ENCODE measurements at regions not wholly inside any gene's neighbourhood (a gene's known extent, or its start where the extent isn't known, plus 50 kb on each side); places are given as distances from the start of the nearest gene placed in this dataset.

DNA sequence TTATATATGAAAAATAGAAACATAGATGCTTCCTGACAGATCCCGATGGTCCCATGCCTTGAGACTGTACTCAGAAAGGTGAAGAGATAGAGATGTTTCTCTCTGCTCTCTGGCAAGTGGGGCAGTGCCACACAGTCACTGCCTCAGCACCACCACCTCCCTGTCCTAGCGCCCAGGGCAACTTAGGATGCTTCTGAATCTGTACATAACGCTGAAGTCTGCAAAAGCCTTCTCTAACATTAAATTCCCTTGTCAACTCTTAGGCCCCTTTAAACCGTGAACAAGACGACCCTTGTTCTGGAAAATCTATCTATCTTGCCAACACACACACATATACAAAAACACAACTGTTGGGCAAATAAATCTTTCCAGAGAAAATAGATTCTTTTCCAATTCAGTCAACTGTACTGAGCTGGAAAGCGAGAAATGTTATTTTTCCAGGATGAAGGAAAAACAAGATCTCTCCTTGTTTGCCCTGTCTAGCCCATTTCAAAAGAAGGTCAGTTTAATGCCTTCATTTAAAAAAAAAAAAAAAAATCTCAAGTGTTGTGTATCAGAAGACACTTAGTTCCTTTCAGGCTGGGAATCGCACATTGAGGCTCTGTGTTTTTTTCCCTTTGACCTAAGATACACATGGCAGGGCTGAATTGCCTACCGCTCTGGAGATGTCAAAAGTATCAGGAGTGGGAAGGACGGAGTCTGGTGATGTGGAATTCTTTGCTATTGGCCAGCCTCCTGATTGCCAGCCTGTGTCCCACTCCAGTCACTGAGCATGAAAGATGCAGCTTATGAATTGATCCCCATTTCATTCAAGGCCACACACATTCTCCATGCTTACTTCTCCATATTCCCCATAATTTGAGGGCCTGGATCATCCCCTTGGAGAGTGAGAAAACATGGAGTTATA is 241.4 kb downstream of the LACC1 start:
- TF ChIP-seq, protein P1, sequence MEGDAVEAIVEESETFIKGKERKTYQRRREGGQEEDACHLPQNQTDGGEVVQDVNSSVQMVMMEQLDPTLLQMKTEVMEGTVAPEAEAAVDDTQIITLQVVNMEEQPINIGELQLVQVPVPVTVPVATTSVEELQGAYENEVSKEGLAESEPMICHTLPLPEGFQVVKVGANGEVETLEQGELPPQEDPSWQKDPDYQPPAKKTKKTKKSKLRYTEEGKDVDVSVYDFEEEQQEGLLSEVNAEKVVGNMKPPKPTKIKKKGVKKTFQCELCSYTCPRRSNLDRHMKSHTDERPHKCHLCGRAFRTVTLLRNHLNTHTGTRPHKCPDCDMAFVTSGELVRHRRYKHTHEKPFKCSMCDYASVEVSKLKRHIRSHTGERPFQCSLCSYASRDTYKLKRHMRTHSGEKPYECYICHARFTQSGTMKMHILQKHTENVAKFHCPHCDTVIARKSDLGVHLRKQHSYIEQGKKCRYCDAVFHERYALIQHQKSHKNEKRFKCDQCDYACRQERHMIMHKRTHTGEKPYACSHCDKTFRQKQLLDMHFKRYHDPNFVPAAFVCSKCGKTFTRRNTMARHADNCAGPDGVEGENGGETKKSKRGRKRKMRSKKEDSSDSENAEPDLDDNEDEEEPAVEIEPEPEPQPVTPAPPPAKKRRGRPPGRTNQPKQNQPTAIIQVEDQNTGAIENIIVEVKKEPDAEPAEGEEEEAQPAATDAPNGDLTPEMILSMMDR (IDR thresholded peaks at IDR 0.05; ENCODE audit: insufficient read depth, low read depth, low read length) = no peak
- ChIA-PET POLR2A (no interaction called here), CTCF (no interaction called here)

GRCh38 chr13:44124352-44124751 is 244.6 kb downstream of the LACC1 start:
- ChIA-PET CTCF (no interaction called here), POLR2A (no interaction called here)
- Histone ChIP-seq H3K27me3 (ENCODE audit: control insufficient read depth, insufficient read depth, low read length) (no peaks in the 10 kb centered on the region), H3K4me3 (ENCODE audit: low read depth, low read length) (no peak overlapping the region), H3K36me3 (ENCODE audit: control insufficient read depth, insufficient read depth, low read length) (no peaks in the 10 kb centered on the region)
- TF ChIP-seq, protein P1 (IDR thresholded peaks at IDR 0.05; ENCODE audit: insufficient read depth, low read depth, low read length) = no peak
- DNase-seq (ENCODE audit: low read depth) = no peak

More for the DNA sequence above, 241.4 kb downstream of the LACC1 start:
- H3K27me3 ChIP-seq (ENCODE audit: control insufficient read depth, insufficient read depth, low read length) = no peaks in the 10 kb centered on the region
- H3K4me3 ChIP-seq (ENCODE audit: low read depth, low read length) = no peak overlapping the region
- H3K36me3 ChIP-seq (ENCODE audit: control insufficient read depth, insufficient read depth, low read length) = no peaks in the 10 kb centered on the region
- DNase-seq (ENCODE audit: low read depth) = no peak

DNA sequence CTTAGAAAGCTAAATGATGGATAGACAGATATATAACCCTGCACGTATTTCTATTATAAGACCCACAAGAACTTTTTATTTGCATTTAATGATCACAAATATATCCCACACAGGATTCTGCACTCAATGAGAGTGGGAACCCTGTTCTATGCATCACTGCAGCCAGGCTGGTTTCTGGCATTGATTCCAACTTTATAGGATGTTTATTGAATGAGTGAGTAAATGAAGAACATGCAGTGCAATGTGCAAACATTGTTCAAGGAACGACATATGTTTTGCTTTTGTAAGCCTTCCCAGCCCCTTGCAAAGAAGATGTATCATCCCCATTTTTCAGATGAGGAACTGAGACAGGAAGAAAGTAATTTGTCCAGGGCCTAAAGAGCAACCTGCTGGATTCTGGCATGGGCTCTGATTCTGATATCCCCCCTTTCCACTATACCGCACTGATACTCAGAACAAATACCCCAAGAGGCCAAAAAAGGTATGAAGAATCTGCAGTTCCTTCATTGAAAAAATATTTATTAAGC is 246.3 kb downstream of the LACC1 start:
- H3K36me3 ChIP-seq (ENCODE audit: control insufficient read depth, insufficient read depth, low read length) = no peaks in the 10 kb centered on the region
- ChIA-PET CTCF (no interaction called here), POLR2A (no interaction called here)
- no peak for DNase-seq (ENCODE audit: low read depth)
- TF ChIP-seq, protein P1 (IDR thresholded peaks at IDR 0.05; ENCODE audit: insufficient read depth, low read depth, low read length) = no peak
- H3K4me3 ChIP-seq (ENCODE audit: low read depth, low read length) = no peak overlapping the region
- no peaks in the 10 kb centered on the region; the same call in 1 of the 2 replicates for H3K27me3 ChIP-seq (ENCODE audit: control insufficient read depth, insufficient read depth, low read length)

DNA sequence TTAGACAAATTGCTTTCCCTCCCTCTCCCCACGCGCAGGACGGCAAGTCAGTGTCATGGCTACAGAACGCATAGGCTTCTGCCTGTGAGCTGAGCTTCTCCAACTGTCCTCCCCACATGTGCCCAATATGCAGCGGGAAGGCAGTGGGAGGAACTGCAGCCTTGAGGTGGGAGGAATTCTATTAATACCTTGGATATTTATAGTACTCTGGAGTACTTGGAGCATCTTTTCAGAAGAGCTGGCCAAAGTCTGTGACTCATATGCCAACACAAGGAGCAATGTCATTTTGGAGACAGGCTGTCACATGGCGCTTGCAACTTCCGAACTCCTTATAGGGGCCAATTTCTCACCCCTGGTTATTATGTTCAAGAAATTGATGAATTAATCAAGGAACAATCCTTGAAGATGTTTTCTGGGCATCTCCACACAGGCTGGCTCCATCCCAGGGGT is 245.0 kb upstream of the SERP2 start:
- POLR2A ChIA-PET = no interaction called here
- peak; percentile 14 for DNase-seq (ENCODE audit: low read depth)
- CTCF ChIA-PET = interaction anchor here (2.0 kb wide), 1 partner anchor 12 kb away, joined by 7 read pairs; no protein-coding TSS in a partner anchor

GRCh38 chr13:44129418-44129817 is 244.2 kb upstream of the SERP2 start:
- TF ChIP-seq, protein P1 (IDR thresholded peaks at IDR 0.05; ENCODE audit: insufficient read depth, low read depth, low read length) = no peak
- Histone ChIP-seq H3K27me3 (ENCODE audit: control insufficient read depth, insufficient read depth, low read length) (no peaks in the 10 kb centered on the region; the same call in 1 of the 2 replicates), H3K36me3 (ENCODE audit: control insufficient read depth, insufficient read depth, low read length) (no peaks in the 10 kb centered on the region), H3K4me3 (ENCODE audit: low read depth, low read length) (no peak overlapping the region)
- no peak for DNase-seq (ENCODE audit: low read depth)
- POLR2A ChIA-PET = no interaction called here
- CTCF ChIA-PET = interaction anchor here (1.2 kb wide), 1 partner anchor 12 kb away, joined by 3 read pairs; no protein-coding TSS in a partner anchor

More for the DNA sequence above, 245.0 kb upstream of the SERP2 start:
- TF ChIP-seq, protein P1 (IDR thresholded peaks at IDR 0.05; ENCODE audit: insufficient read depth, low read depth, low read length) = no peak
- Histone ChIP-seq H3K4me3 (ENCODE audit: low read depth, low read length) (no peak overlapping the region), H3K27me3 (ENCODE audit: control insufficient read depth, insufficient read depth, low read length) (no peaks in the 10 kb centered on the region; the same call in 1 of the 2 replicates), H3K36me3 (ENCODE audit: control insufficient read depth, insufficient read depth, low read length) (no peaks in the 10 kb centered on the region)

Data from BJ (cell line).